Right lobe of liver (tissue), 6 donors: ENCODE measurements at regions not wholly inside any gene's neighbourhood (a gene's known extent, or its start where the extent isn't known, plus 50 kb on each side); places are given as distances from the start of the nearest gene placed in this dataset.
A peak's percentile ranks its signal among the peaks of the same experiment; 100 is the strongest.
"Not testable (repeated sequence)": the region's sequence is repeated elsewhere in the genome, so short reads cannot be mapped to it uniquely, and the experiment has no call there.

Source experiments
- ATAC-seq, 4 donors: fragments of 200-7000 bp; cut with Tn5 transposase; one replicate each; pipeline ENCODE4 v1.9.1; 2020; ENCODE audit warnings: mild to moderate bottlenecking in 4 of 4, moderate library complexity in 4 of 4
- DNase-seq, 3 donors: peaks; one replicate each; pipeline ENCODE4 v3.0.0-alpha.2; 2020
- H3K27ac ChIP-seq, 3 donors: fragments of 200-600 bp; one replicate each; pipeline ENCODE4 v1.8.0; 2022
- H3K27me3 ChIP-seq, 2 donors: fragments of 200-600 bp; one replicate each; pipeline ENCODE4 v1.8.0; 2022
- H3K36me3 ChIP-seq, 4 donors: fragments of 200-600 bp; sonication (generic) in 1 of 4; one replicate each; pipeline versions ENCODE4 v1.5.1 to v1.8.0; 2017 to 2022; ENCODE audit warnings: control low read depth in 1 of 4
- H3K4me1 ChIP-seq, 4 donors: fragments of 200-600 bp; sonication (generic) in 1 of 4; one replicate each; pipeline versions ENCODE4 v1.5.1 to v1.8.0; 2017 to 2022; ENCODE audit warnings: control low read depth in 1 of 4
- H3K4me3 ChIP-seq, 3 donors: fragments of 200-600 bp; one replicate each; pipeline ENCODE4 v1.8.0; 2022
- H3K9me3 ChIP-seq, 4 donors: fragments of 200-600 bp; sonication (generic) in 1 of 4; one replicate each; pipeline versions ENCODE4 v1.5.1 to v1.8.0; 2017 to 2022; ENCODE audit warnings: control low read depth in 1 of 4
- CTCF ChIP-seq, 4 donors: fragments of 200-600 bp in 3 of 4; fragments of 450-650 bp in 1 of 4; IDR thresholded peaks; one replicate each; pipeline versions ENCODE4 v1.5.1 to v1.8.0; 2016 to 2022; ENCODE audit warnings: antibody characterized with exemption in 4 of 4, mild to moderate bottlenecking in 2 of 4
- POLR2A ChIP-seq: fragments of 450-650 bp; IDR thresholded peaks from one replicate; pipeline ENCODE4 v1.6.1; 2017; ENCODE audit warnings: antibody characterized with exemption, mild to moderate bottlenecking
- WGBS: methylation state at CpG from one replicate; pipeline ENCODE4 v1.1.6; 2018; ENCODE audit warnings: low coverage, low lambda C conversion rate; ENCODE audit not compliant: insufficient coverage; ENCODE audit errors: missing lambda C conversion rate; 5-methylcytosine and 5-hydroxymethylcytosine counted together
- intact Hi-C, 2 donors: fragments of 100-400 bp; cut with DNase I; formaldehyde crosslinking; loops; one replicate each; pipeline versions ENCODE4 v1.11.2 to v1.14.1; 2022
- donor health status: DM: no; HTN: yes; CAD: no.
- donor health status: DM: no; HTN: no; CAD: no.
- donor health status: DM: no; HTN: no; CAD: no.
- donor health status: DM: no; HTN: yes; CAD: no.
- donor health status: DM: no; HTN: yes; CAD: no.

- DNase-seq (no peak), ATAC-seq (no peak)
- TF ChIP-seq POLR2A (no peak), CTCF (IDR thresholded peaks at IDR 0.05) (no peak)
- Histone ChIP-seq H3K4me3 (no peak overlapping the region), H3K4me1 (no peaks in the 10 kb centered on the region), H3K36me3 (no peaks in the 10 kb centered on the region), H3K27me3 (no peaks in the 10 kb centered on the region), H3K27ac (no peak overlapping the region), H3K9me3 (no peaks in the 10 kb centered on the region)
- intact Hi-C loops = no loop called here
- WGBS = 47% methylated on average over 2 of the region's 2 CpGs
Observed at GRCh38 chrX:137771537-137771936, 205.6 kb downstream of the ZIC3 start.

- DNase-seq (no peak), ATAC-seq (no peak)
- Histone ChIP-seq H3K27me3 (no peaks in the 10 kb centered on the region), H3K27ac (no peak overlapping the region), H3K9me3 (no peaks in the 10 kb centered on the region), H3K36me3 (no peaks in the 10 kb centered on the region), H3K4me1 (no peaks in the 10 kb centered on the region), H3K4me3 (no peak overlapping the region)
- TF ChIP-seq POLR2A = no peak
- no peak for TF ChIP-seq CTCF (IDR thresholded peaks at IDR 0.05)
- 64% methylated on average over 3 of the region's 8 CpGs for WGBS
- intact Hi-C loops = no loop called here
Observed at GRCh38 chrX:137792214-137792613, 226.3 kb downstream of the ZIC3 start.

- H3K36me3 ChIP-seq, H3K4me3 ChIP-seq, ATAC-seq, DNase-seq, H3K27ac ChIP-seq, H3K9me3 ChIP-seq, H3K4me1 ChIP-seq, H3K27me3 ChIP-seq, intact Hi-C loops: not testable (repeated sequence)
- 69% methylated on average over 3 of the region's 3 CpGs for WGBS
Observed at GRCh38 chrX:137797926-137798325, 232.0 kb downstream of the ZIC3 start.

- TF ChIP-seq POLR2A = no peak
- peak in 3 of 4 donors; percentile 12 to 19 (median 14) for TF ChIP-seq CTCF (IDR thresholded peaks at IDR 0.05)
- ATAC-seq (no peak), DNase-seq (no peak)
- H3K27ac ChIP-seq = no peak overlapping the region
- WGBS = 50% methylated on average over 1 of the region's 1 CpG
- intact Hi-C loops = no loop called here
- no peak overlapping the region for H3K4me3 ChIP-seq
- no peaks in the 10 kb centered on the region for H3K4me1 ChIP-seq
- H3K36me3 ChIP-seq = no peaks in the 10 kb centered on the region
- H3K27me3 ChIP-seq = no peaks in the 10 kb centered on the region
- H3K9me3 ChIP-seq = no peaks in the 10 kb centered on the region
Observed at GRCh38 chrX:137823257-137823656, 257.3 kb downstream of the ZIC3 start.

GRCh38 chrX:137847376-137847775, 281.4 kb downstream of the ZIC3 start:
- H3K27me3 ChIP-seq = no peaks in the 10 kb centered on the region
- no peak for DNase-seq
- H3K9me3 ChIP-seq = no peaks in the 10 kb centered on the region
- ATAC-seq = no peak
- H3K27ac ChIP-seq = no peak overlapping the region
- intact Hi-C loops = no loop called here
- no peaks in the 10 kb centered on the region for H3K4me1 ChIP-seq
- TF ChIP-seq CTCF (IDR thresholded peaks at IDR 0.05) (no peak), POLR2A (no peak)
- no peaks in the 10 kb centered on the region for H3K36me3 ChIP-seq
- WGBS = 51% methylated on average over 2 of the region's 2 CpGs
- no peak overlapping the region for H3K4me3 ChIP-seq
